Right atrium auricular region (tissue), 2 donors: ENCODE measurements at regions not wholly inside any gene's neighbourhood (a gene's known extent, or its start where the extent isn't known, plus 50 kb on each side); places are given as distances from the start of the nearest gene placed in this dataset.

Experiments
- DNase-seq: peaks from one replicate; pipeline ENCODE4 v3.0.0-alpha.2; 2019; ENCODE audit warnings: low spot score
- H3K27ac ChIP-seq, 2 donors: fragments of 200-600 bp; sonication (generic); 1 replicate in 1 of 2; 2 replicates in 1 of 2; pipeline ENCODE4 v1.5.1; 2016 to 2019
- H3K27me3 ChIP-seq, 2 donors: fragments of 200-600 bp; sonication (generic); one replicate each; pipeline versions ENCODE4 v1.5.1 to v1.6.0; 2017 to 2019
- H3K36me3 ChIP-seq: fragments of 200-600 bp; sonication (generic); one replicate; pipeline ENCODE4 v1.5.1; 2016
- H3K4me1 ChIP-seq, 2 donors: fragments of 200-600 bp; sonication (generic); one replicate each; pipeline versions ENCODE4 v1.5.1 to v1.6.0; 2017 to 2019
- H3K4me3 ChIP-seq, 2 donors: fragments of 200-600 bp; sonication (generic); 1 replicate in 1 of 2; 2 replicates in 1 of 2; pipeline ENCODE4 v1.5.1; 2017 to 2019; ENCODE audit warnings: mild to moderate bottlenecking in 1 of 2, moderate library complexity in 1 of 2
- H3K9me3 ChIP-seq, 2 donors: fragments of 200-600 bp; sonication (generic); one replicate each; pipeline ENCODE4 v1.5.1; 2019
- CTCF ChIP-seq, 2 donors: fragments of 200-600 bp; sonication (generic); IDR thresholded peaks; one replicate each; pipeline ENCODE4 v1.5.1; 2019; ENCODE audit warnings: antibody characterized with exemption in 2 of 2

DNA sequence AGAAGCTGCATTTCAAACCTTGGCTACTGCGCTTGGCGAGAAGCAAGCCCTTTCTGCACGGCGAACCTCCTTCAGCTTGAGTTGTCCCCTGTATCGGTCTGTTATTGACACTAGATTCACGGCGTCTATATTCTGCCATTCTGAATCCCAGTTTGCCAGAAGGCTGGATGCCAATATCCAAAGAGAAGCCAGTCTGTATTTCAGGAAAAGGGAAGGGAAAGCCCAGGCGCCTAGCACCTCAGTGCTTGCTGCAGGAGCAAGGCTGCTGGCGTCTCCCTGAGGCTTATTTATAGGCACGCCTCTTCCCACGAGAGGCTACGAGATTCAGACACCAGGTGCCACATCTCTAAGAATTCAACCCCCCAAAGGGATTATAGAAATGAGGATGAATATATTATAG is 89.6 kb upstream of the CDH4 start:
- no peak overlapping the region for H3K27ac ChIP-seq
- H3K27me3 ChIP-seq: no peaks in the 10 kb centered on the region
- no peak for TF ChIP-seq CTCF (IDR thresholded peaks at IDR 0.05)
- H3K9me3 ChIP-seq: no peaks in the 10 kb centered on the region
- H3K4me1 ChIP-seq: no peaks in the 10 kb centered on the region
- DNase-seq: no peak
- H3K4me3 ChIP-seq: no peak overlapping the region
- H3K36me3 ChIP-seq: no peaks in the 10 kb centered on the region

DNA sequence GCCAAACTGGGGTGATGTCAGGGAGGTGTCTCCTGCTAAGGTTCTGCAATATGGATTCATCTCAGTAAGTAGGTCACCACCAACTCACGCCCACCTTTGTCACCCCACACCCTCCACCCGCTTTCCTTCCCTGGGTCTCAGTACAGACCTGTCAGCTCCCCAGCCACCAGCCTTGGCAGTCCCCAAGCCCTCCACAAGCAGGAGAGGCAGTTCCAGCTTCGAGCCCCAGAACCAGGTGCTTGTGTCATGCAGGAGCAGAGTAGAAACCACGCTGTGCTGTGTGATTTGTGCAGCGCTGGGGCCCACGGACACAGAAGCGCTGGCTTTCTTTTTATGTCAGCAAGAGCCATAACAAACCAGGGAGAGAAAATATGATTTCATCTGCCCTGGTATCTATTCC is 89.0 kb upstream of the CDH4 start:
- Histone ChIP-seq H3K36me3 (no peaks in the 10 kb centered on the region), H3K4me1 (no peaks in the 10 kb centered on the region), H3K27me3 (no peaks in the 10 kb centered on the region), H3K27ac (no peak overlapping the region), H3K4me3 (no peak overlapping the region), H3K9me3 (no peaks in the 10 kb centered on the region)
- no peak for TF ChIP-seq CTCF (IDR thresholded peaks at IDR 0.05)
- no peak for DNase-seq

- DNase-seq: no peak
- no peaks in the 10 kb centered on the region for H3K36me3 ChIP-seq
- no peaks in the 10 kb centered on the region for H3K27me3 ChIP-seq
- no peaks in the 10 kb centered on the region for H3K4me1 ChIP-seq
- H3K9me3 ChIP-seq: no peaks in the 10 kb centered on the region
- TF ChIP-seq CTCF (IDR thresholded peaks at IDR 0.05): no peak
- H3K4me3 ChIP-seq: no peak overlapping the region
- no peak overlapping the region for H3K27ac ChIP-seq
Observed at GRCh38 chr20:61166324-61166723, 85.7 kb upstream of the CDH4 start.

GRCh38 chr20:61168605-61169004 is 83.5 kb upstream of the CDH4 start:
- TF ChIP-seq CTCF (IDR thresholded peaks at IDR 0.05): no peak
- DNase-seq: no peak

DNA sequence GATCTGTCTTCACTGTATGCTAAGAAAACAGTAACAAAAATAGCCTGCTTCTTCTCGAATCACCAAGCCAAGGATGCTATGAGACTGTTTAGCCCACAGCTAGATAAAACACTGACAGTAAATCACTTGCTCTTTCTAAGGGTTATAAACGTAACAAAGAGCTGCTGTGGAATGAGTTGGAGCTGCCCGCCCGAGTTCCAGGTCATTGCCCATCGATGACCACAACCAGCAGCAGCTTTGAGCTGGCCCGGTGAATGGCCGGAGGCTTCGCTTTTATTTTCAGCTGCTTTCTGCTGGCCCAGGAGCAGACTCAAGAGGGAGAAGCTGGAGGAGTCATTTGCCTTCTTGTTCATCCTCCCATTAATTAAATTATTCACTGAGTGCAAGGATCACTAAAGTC is 82.2 kb upstream of the CDH4 start:
- no peaks in the 10 kb centered on the region for H3K4me1 ChIP-seq
- no peak overlapping the region for H3K4me3 ChIP-seq
- no peaks in the 10 kb centered on the region for H3K9me3 ChIP-seq
- no peaks in the 10 kb centered on the region for H3K36me3 ChIP-seq
- no peaks in the 10 kb centered on the region for H3K27me3 ChIP-seq
- H3K27ac ChIP-seq: no peak overlapping the region
- TF ChIP-seq CTCF (IDR thresholded peaks at IDR 0.05): no peak
- no peak for DNase-seq

More at GRCh38 chr20:61168605-61169004, 83.5 kb upstream of the CDH4 start:
- H3K9me3 ChIP-seq: no peaks in the 10 kb centered on the region
- H3K36me3 ChIP-seq: no peaks in the 10 kb centered on the region
- no peaks in the 10 kb centered on the region for H3K4me1 ChIP-seq
- no peak overlapping the region for H3K4me3 ChIP-seq
- H3K27ac ChIP-seq: no peak overlapping the region
- no peaks in the 10 kb centered on the region for H3K27me3 ChIP-seq

- DNase-seq: no peak
- no peak for TF ChIP-seq CTCF (IDR thresholded peaks at IDR 0.05)
- no peaks in the 10 kb centered on the region for H3K27me3 ChIP-seq
- H3K27ac ChIP-seq: no peak overlapping the region
- H3K9me3 ChIP-seq: no peaks in the 10 kb centered on the region
- no peaks in the 10 kb centered on the region for H3K4me1 ChIP-seq
- H3K36me3 ChIP-seq: no peaks in the 10 kb centered on the region
- H3K4me3 ChIP-seq: no peak overlapping the region
Observed at GRCh38 chr20:61170496-61171320, 81.4 kb upstream of the CDH4 start.
